H1 (cell line): ENCODE measurements at regions not wholly inside any gene's neighbourhood (a gene's known extent, or its start where the extent isn't known, plus 50 kb on each side); places are given as distances from the start of the nearest gene placed in this dataset.

ENCODE experiments used
- CTCF ChIA-PET: fragments of 300-600 bp; sonication (Branson Sonifier 250); formaldehyde crosslinking; loops from one replicate; lab custom pipeline; 2021; ENCODE audit not compliant: partially characterized antibody; lab: Charles Lee
- POLR2A ChIA-PET: fragments of 300-600 bp; sonication (Branson Sonifier 250); formaldehyde crosslinking; loops from one replicate; lab custom pipeline; 2021; ENCODE audit warnings: inconsistent platforms; ENCODE audit not compliant: partially characterized antibody; lab: Charles Lee
- DNase-seq, 2 experiments: peaks; one replicate each; pipeline versions ENCODE4 v3.0.0 to v3.0.0-alpha.2; 2010 to 2022; ENCODE audit warnings: low spot score in 2 of 2, low read depth in 1 of 2, mixed read lengths in 1 of 2
- FAIRE-seq: peaks from 2 replicates; lab custom pipeline; 2011; peaks lifted over from hg19 to GRCh38; lab: Jason Lieb, UNC
- H2AFZ ChIP-seq: 2 replicates; pipeline ENCODE4 v1.8.1; 2012; ENCODE audit warnings: low read length, inconsistent platforms
- H2AK5ac ChIP-seq: 2 replicates; pipeline ENCODE4 v1.6.1; 2013; ENCODE audit warnings: low read depth, low read length
- H2BK120ac ChIP-seq: replicated peaks from 2 replicates; pipeline ENCODE3; 2013; ENCODE audit warnings: low read depth, low read length, inconsistent platforms
- H2BK12ac ChIP-seq: 2 replicates; pipeline ENCODE4 v1.6.1; 2013; ENCODE audit warnings: low read depth, low read length
- H2BK15ac ChIP-seq: 2 replicates; pipeline ENCODE4 v1.6.1; 2013; ENCODE audit warnings: low read length
- H2BK20ac ChIP-seq: 2 replicates; pipeline ENCODE4 v1.6.1; 2013; ENCODE audit warnings: low read length
- H2BK5ac ChIP-seq: 2 replicates; pipeline ENCODE4 v1.6.1; 2013; ENCODE audit warnings: low read depth, low read length
- H3K14ac ChIP-seq: 2 replicates; pipeline ENCODE4 v1.6.1; 2013; ENCODE audit warnings: inconsistent platforms; ENCODE audit not compliant: insufficient read length
- H3K18ac ChIP-seq: 2 replicates; pipeline ENCODE4 v1.6.1; 2013; ENCODE audit warnings: low read length; ENCODE audit errors: extremely low read depth
- H3K23ac ChIP-seq: 2 replicates; pipeline ENCODE4 v1.6.1; 2013; ENCODE audit warnings: inconsistent platforms; ENCODE audit not compliant: insufficient read length
- H3K23me2 ChIP-seq: 2 replicates; pipeline ENCODE4 v1.6.1; 2013; ENCODE audit warnings: low read depth, low read length
- H3K27ac ChIP-seq: 2 replicates; pipeline ENCODE4 v1.6.1; 2011; ENCODE audit warnings: low read depth, low read length, inconsistent platforms
- H3K27me3 ChIP-seq, 4 experiments: replicated peaks in 1 of 4; 1 replicate in 1 of 4; 2 replicates in 3 of 4; pipeline versions ENCODE4 v1.6.1 to v1.8.1; 2011 to 2013; ENCODE audit warnings: low read length in 3 of 4, mild to moderate bottlenecking in 3 of 4, inconsistent platforms in 2 of 4, mixed read lengths in 2 of 4, moderate library complexity in 1 of 4; ENCODE audit not compliant: control insufficient read depth in 3 of 4, insufficient read depth in 3 of 4; ENCODE audit errors: extremely low read depth in 1 of 4
- H3K36me3 ChIP-seq, 4 experiments: 2 replicates each; pipeline versions ENCODE4 v1.6.1 to v1.8.1; 2011 to 2013; ENCODE audit warnings: mild to moderate bottlenecking in 4 of 4, low read length in 3 of 4, moderate library complexity in 2 of 4, control low read depth in 1 of 4, inconsistent platforms in 1 of 4; ENCODE audit not compliant: insufficient read depth in 4 of 4, control insufficient read depth in 2 of 4
- H3K4ac ChIP-seq: replicated peaks from 2 replicates; pipeline ENCODE3; 2013; ENCODE audit warnings: low read length, low read depth, mixed read lengths, inconsistent platforms; ENCODE audit not compliant: insufficient read length
- H3K4me1 ChIP-seq, 4 experiments: replicated peaks in 1 of 4; 1 replicate in 1 of 4; 2 replicates in 3 of 4; pipeline versions ENCODE4 v1.6.1 to v1.8.1; 2011 to 2013; ENCODE audit warnings: low read length in 3 of 4, inconsistent platforms in 2 of 4, mixed read lengths in 1 of 4; ENCODE audit not compliant: insufficient read depth in 4 of 4, control insufficient read depth in 3 of 4
- H3K4me2 ChIP-seq, 2 experiments: 2 replicates each; pipeline versions ENCODE4 v1.6.1 to v1.8.1; 2011 to 2013; ENCODE audit warnings: low read depth in 2 of 2, low read length in 2 of 2, control low read depth in 1 of 2, inconsistent platforms in 1 of 2, mild to moderate bottlenecking in 1 of 2; ENCODE audit not compliant: insufficient read depth in 1 of 2
- H3K4me3 ChIP-seq, 4 experiments: fragments of 200-600, 300-600 bp in 1 of 4; sonication (generic), shearing (Covaris generic), sonication (Bioruptor Twin) in 1 of 4; 2 replicates each; pipeline versions ENCODE4 v1.5.1 to v1.8.1; 2011 to 2016; ENCODE audit warnings: low read length in 4 of 4, low read depth in 3 of 4, control low read depth in 2 of 4, inconsistent platforms in 2 of 4, mild to moderate bottlenecking in 2 of 4, mixed read lengths in 1 of 4, moderate library complexity in 1 of 4; ENCODE audit not compliant: insufficient read depth in 2 of 4; ENCODE audit errors: extremely low read depth in 1 of 4
- H3K56ac ChIP-seq: replicated peaks from 2 replicates; pipeline ENCODE3; 2013; ENCODE audit warnings: low read depth, mild to moderate bottlenecking, mixed read lengths, low read length, inconsistent platforms; ENCODE audit not compliant: insufficient read length
- H3K79me1 ChIP-seq: 2 replicates; pipeline ENCODE4 v1.6.1; 2013; ENCODE audit warnings: low read depth, low read length, control low read depth
- H3K79me2 ChIP-seq, 2 experiments: 2 replicates each; pipeline versions ENCODE4 v1.6.1 to v1.8.1; 2012 to 2013; ENCODE audit warnings: low read length in 2 of 2, mild to moderate bottlenecking in 2 of 2, inconsistent platforms in 1 of 2; ENCODE audit not compliant: insufficient read depth in 2 of 2, control insufficient read depth in 1 of 2
- H3K9ac ChIP-seq, 4 experiments: replicated peaks in 1 of 4; 1 replicate in 1 of 4; 2 replicates in 3 of 4; pipeline versions ENCODE4 v1.6.1 to v1.8.1; 2011 to 2013; ENCODE audit warnings: low read depth in 3 of 4, low read length in 3 of 4, control low read depth in 2 of 4, mild to moderate bottlenecking in 2 of 4, moderate library complexity in 2 of 4, inconsistent platforms in 1 of 4; ENCODE audit errors: extremely low read depth in 1 of 4
- H3K9me3 ChIP-seq, 2 experiments: 2 replicates each; pipeline versions ENCODE4 v1.6.1 to v1.8.1; 2012 to 2013; ENCODE audit warnings: mild to moderate bottlenecking in 2 of 2, moderate library complexity in 2 of 2, control low read depth in 1 of 2, inconsistent platforms in 1 of 2, low read depth in 1 of 2, low read length in 1 of 2, mixed read lengths in 1 of 2; ENCODE audit not compliant: insufficient read depth in 2 of 2
- H4K20me1 ChIP-seq, 2 experiments: replicated peaks in 1 of 2; 2 replicates each; pipeline versions ENCODE3 to v1.8.1; 2011 to 2013; ENCODE audit warnings: inconsistent platforms in 2 of 2, low read length in 2 of 2, mild to moderate bottlenecking in 1 of 2; ENCODE audit not compliant: insufficient read depth in 2 of 2, control insufficient read depth in 1 of 2
- H4K5ac ChIP-seq: 2 replicates; pipeline ENCODE4 v1.6.1; 2013; ENCODE audit warnings: low read length, low read depth, mixed read lengths, inconsistent platforms; ENCODE audit not compliant: insufficient read length
- H4K8ac ChIP-seq: 2 replicates; pipeline ENCODE4 v1.8.0; 2013; ENCODE audit warnings: mild to moderate bottlenecking, moderate library complexity, low read length, inconsistent platforms; ENCODE audit not compliant: insufficient read depth; ENCODE audit errors: extremely low read depth
- H4K91ac ChIP-seq: replicated peaks from 2 replicates; pipeline ENCODE3; 2013; ENCODE audit warnings: low read length, mixed read lengths, inconsistent platforms; ENCODE audit not compliant: insufficient read length
- ATF2 ChIP-seq: IDR thresholded peaks from 2 replicates; pipeline ENCODE4 v1.6.1; 2012; ENCODE audit warnings: low read length, inconsistent platforms
- ATF3 ChIP-seq: IDR thresholded peaks from 2 replicates; pipeline ENCODE4 v1.6.1; 2011; ENCODE audit warnings: low read depth, mild to moderate bottlenecking, low read length; ENCODE audit not compliant: insufficient read depth
- CBX8 ChIP-seq: fragments of 300-800, 300-1000 bp; sonication (generic); IDR thresholded peaks from 2 replicates; pipeline ENCODE4 v1.7.1; 2016; ENCODE audit warnings: low read depth, low read length, borderline replicate concordance
- GABPA ChIP-seq: IDR thresholded peaks from 2 replicates; pipeline ENCODE4 v1.6.1; 2011; ENCODE audit warnings: mild to moderate bottlenecking, low read length, moderate library complexity, borderline replicate concordance; ENCODE audit not compliant: insufficient read depth
- HDAC2 ChIP-seq, 2 experiments: fragments of 300-600 bp in 1 of 2; sonication (generic) in 1 of 2; IDR thresholded peaks; 2 replicates each; pipeline ENCODE4 v1.6.1; 2011 to 2012; ENCODE audit warnings: low read depth in 2 of 2, low read length in 2 of 2, mild to moderate bottlenecking in 2 of 2, moderate library complexity in 2 of 2, borderline replicate concordance in 1 of 2, inconsistent platforms in 1 of 2
- POLR2A ChIP-seq, 2 experiments: IDR thresholded peaks; 1 replicate in 1 of 2; 2 replicates in 1 of 2; pipeline ENCODE4 v1.6.1; 2011; ENCODE audit warnings: low read depth in 2 of 2, low read length in 2 of 2, mild to moderate bottlenecking in 2 of 2; ENCODE audit errors: control extremely low read depth in 1 of 2
- SIN3A ChIP-seq, 2 experiments: IDR thresholded peaks in 1 of 2; conservative IDR thresholded peaks in 1 of 2; 2 replicates each; pipeline ENCODE4 v1.6.1; 2011 to 2012; ENCODE audit warnings: low read length in 2 of 2, improper control_type of control experiment in 1 of 2, low read depth in 1 of 2, mild to moderate bottlenecking in 1 of 2
- SP1 ChIP-seq: IDR thresholded peaks from 2 replicates; pipeline ENCODE4 v1.6.1; 2011; ENCODE audit warnings: low read depth, low read length
- SP2 ChIP-seq: IDR thresholded peaks from 2 replicates; pipeline ENCODE4 v1.6.1; 2012; ENCODE audit warnings: mild to moderate bottlenecking, low read length, inconsistent platforms
- WGBS, 2 experiments: shearing (Covaris generic) in 1 of 2; methylation state at CpG; one replicate each; pipeline versions ENCODE4 v1.1.6 to v1.1.7; 2013 to 2015; ENCODE audit warnings: low lambda C conversion rate in 2 of 2, mixed read lengths in 2 of 2, inconsistent platforms in 1 of 2, low coverage in 1 of 2, missing lambda C conversion rate in 1 of 2; ENCODE audit not compliant: insufficient replicate concordance in 2 of 2, insufficient coverage in 1 of 2, insufficient read length in 1 of 2; ENCODE audit errors: extremely low coverage in 1 of 2, missing lambda C conversion rate in 1 of 2; 5-methylcytosine and 5-hydroxymethylcytosine counted together

- Histone ChIP-seq H3K56ac (no peak overlapping the region), H3K9me3 (no peaks in the 10 kb centered on the region), H3K23me2 (no peaks in the 10 kb centered on the region), H4K91ac (no peak overlapping the region), H2BK20ac (no peak overlapping the region), H3K4me2 (no peak overlapping the region), H3K79me2 (no peaks in the 10 kb centered on the region), H3K36me3 (no peaks in the 10 kb centered on the region), H4K20me1 (no peaks in the 10 kb centered on the region), H2AFZ (no peak overlapping the region), H3K4ac (no peak overlapping the region), H4K8ac (no peak overlapping the region), H2BK120ac (no peak overlapping the region), H3K4me1 (no peaks in the 10 kb centered on the region), H3K14ac (no peak overlapping the region), H3K4me3 (no peak overlapping the region), H4K5ac (no peak overlapping the region), H3K27ac (no peak overlapping the region), H2BK12ac (no peak overlapping the region), H3K18ac (no peak overlapping the region), H3K79me1 (no peaks in the 10 kb centered on the region), H2AK5ac (no peak overlapping the region), H3K23ac (no peak overlapping the region), H3K9ac (no peak overlapping the region), H3K27me3 (0 out of 7 replicates have a peak, but pooled peaks cover 0 to 2% (median 0%) of the 10 kb centered on the region in 4 experiments), H2BK5ac (no peak overlapping the region), H2BK15ac (no peak overlapping the region)
- no peak for DNase-seq
- ChIA-PET CTCF (interaction anchor here (0.7 kb wide), 1 partner anchor 171 kb away, joined by 3 read pairs; no protein-coding TSS in a partner anchor), POLR2A (no interaction called here)
- WGBS, 2 experiments = 93% methylated on average over 3 of the region's 3 CpGs; no CpG with 5 or more reads in 1 of the 2 experiments
- FAIRE-seq = no peak
- TF ChIP-seq HDAC2 (IDR thresholded peaks at IDR 0.05; ENCODE audit: borderline replicate concordance in 1 of 2, low read depth in 2 of 2, low read length in 2 of 2) (no peak), SP1 (no peak), SIN3A (conservative IDR thresholded peaks at IDR 0.05 in 1 of 2, IDR thresholded peaks at IDR 0.05 in 1 of 2; ENCODE audit: low read depth in 1 of 2, low read length in 2 of 2) (no peak), SP2 (no peak), GABPA (no peak), POLR2A (IDR thresholded peaks at IDR 0.05; ENCODE audit: control extremely low read depth in 1 of 2, low read depth in 2 of 2, low read length in 2 of 2) (no peak), ATF3 (no peak), CBX8 (no peak), ATF2 (no peak)
Observed at GRCh38 chr2:78521938-78522337, 503.6 kb upstream of the REG3G start.
